ENCODE measurements at regions not wholly inside any gene's neighbourhood (a gene's known extent, or its start where the extent isn't known, plus 50 kb on each side); places are given as distances from the start of the nearest gene placed in this dataset.

- ChIA-PET POLR2A (no interaction called here), CTCF (no interaction called here)
- no peak overlapping the region for H3K27ac Mint-ChIP-seq
- no peak for DNase-seq
- intact Hi-C loops (cut with micrococcal nuclease) = loop anchor here (10.0 kb wide), 1 partner anchor 309 kb away; the partner anchor contains the start of gene SDK2
- no peaks in the 10 kb centered on the region for H3K36me3 Mint-ChIP-seq (ENCODE audit: low read depth)
- peaks cover 8% of the 10 kb centered on the region for H3K27me3 Mint-ChIP-seq
- ATAC-seq = no peak
- no peaks in the 10 kb centered on the region for H3K9me3 Mint-ChIP-seq
- no peaks in the 10 kb centered on the region for H3K4me1 Mint-ChIP-seq (ENCODE audit: low read depth)
- TF ChIP-seq CTCF (IDR thresholded peaks at IDR 0.05) = no peak
- H3K4me3 Mint-ChIP-seq = no peak overlapping the region
Measured at GRCh38 chr17:73953206-73954033, 250.1 kb upstream of the RPL38 start.

DNA sequence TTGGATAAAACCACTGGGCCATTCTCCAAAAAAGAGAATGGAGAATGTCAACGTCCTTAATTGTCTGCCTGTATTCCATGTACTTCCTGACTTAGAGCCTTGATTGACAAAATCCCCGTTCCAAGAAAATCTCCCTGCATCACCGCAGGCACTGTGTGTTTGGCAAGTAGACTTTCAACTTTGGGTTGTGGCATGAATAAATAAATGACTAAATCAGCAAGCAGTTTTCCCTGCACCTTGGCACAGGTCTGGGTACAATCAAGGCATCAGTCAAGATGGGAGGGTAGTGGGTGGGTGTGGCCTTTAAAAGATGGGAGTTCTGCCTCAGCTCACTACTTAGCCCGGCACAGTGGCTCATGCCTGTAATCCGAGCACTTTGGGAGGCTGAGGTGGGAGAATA is 248.5 kb upstream of the RPL38 start:
- ChIA-PET POLR2A (no interaction called here), CTCF (no interaction called here)
- TF ChIP-seq CTCF (IDR thresholded peaks at IDR 0.05) = no peak
- Mint-ChIP-seq H3K36me3 (ENCODE audit: low read depth) (no peaks in the 10 kb centered on the region), H3K9me3 (no peaks in the 10 kb centered on the region), H3K27me3 (peaks cover 8% of the 10 kb centered on the region), H3K27ac (no peak overlapping the region), H3K4me1 (ENCODE audit: low read depth) (no peaks in the 10 kb centered on the region), H3K4me3 (no peak overlapping the region)
- ATAC-seq = no peak
- intact Hi-C loops (cut with micrococcal nuclease) = loop anchor here (10.0 kb wide), 1 partner anchor 310 kb away; the partner anchor contains the start of gene SDK2
- DNase-seq = no peak

DNA sequence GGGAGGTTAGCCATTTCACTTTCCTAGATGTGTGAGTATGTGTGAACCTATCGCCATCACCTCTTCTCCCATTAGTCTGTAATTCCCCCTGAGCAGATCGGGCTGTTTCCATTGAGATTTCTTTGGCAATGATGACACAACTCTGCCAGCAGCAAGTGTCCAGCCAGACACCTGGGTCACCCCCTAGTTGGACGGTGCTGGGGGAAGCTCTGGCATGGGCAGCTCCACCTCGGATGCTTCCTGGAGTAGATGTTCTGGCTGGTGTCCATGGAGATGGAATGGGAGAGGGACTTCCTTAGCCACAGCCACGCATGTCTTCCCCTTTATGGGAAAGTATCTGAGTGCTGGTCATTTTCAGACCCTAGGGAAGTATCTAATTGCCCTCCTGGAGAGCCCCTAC is 247.9 kb upstream of the RPL38 start:
- intact Hi-C loops (cut with micrococcal nuclease) = loop anchor here (10.0 kb wide), 1 partner anchor 311 kb away; the partner anchor contains the start of gene SDK2
- H3K9me3 Mint-ChIP-seq = peaks cover 4% of the 10 kb centered on the region
- ATAC-seq (no peak), DNase-seq (no peak)
- ChIA-PET CTCF (interaction anchor here (0.9 to 2.0 kb wide), 3 partner anchors 8 to 526 kb away, joined by 3 to 7 read pairs (median 4); no protein-coding TSS in a partner anchor), POLR2A (no interaction called here)
- no peak for TF ChIP-seq CTCF (IDR thresholded peaks at IDR 0.05)
- H3K4me1 Mint-ChIP-seq (ENCODE audit: low read depth) = no peaks in the 10 kb centered on the region
- H3K27ac Mint-ChIP-seq = no peak overlapping the region
- H3K27me3 Mint-ChIP-seq = peaks cover 8% of the 10 kb centered on the region
- H3K4me3 Mint-ChIP-seq = no peak overlapping the region
- no peaks in the 10 kb centered on the region for H3K36me3 Mint-ChIP-seq (ENCODE audit: low read depth)

- Mint-ChIP-seq H3K36me3 (ENCODE audit: low read depth) (no peaks in the 10 kb centered on the region), H3K9me3 (peaks cover 4% of the 10 kb centered on the region), H3K27me3 (peaks cover 8% of the 10 kb centered on the region), H3K4me1 (ENCODE audit: low read depth) (no peaks in the 10 kb centered on the region), H3K27ac (no peak overlapping the region), H3K4me3 (no peak overlapping the region)
- intact Hi-C loops (cut with micrococcal nuclease) = loop anchor here (10.0 kb wide), 1 partner anchor 311 kb away; the partner anchor contains the start of gene SDK2
- ChIA-PET POLR2A (no interaction called here), CTCF (interaction anchor here (0.7 to 2.0 kb wide), 4 partner anchors 8 to 526 kb away, joined by 3 to 7 read pairs (median 4); no protein-coding TSS in a partner anchor)
- TF ChIP-seq CTCF (IDR thresholded peaks at IDR 0.05) = no peak
- DNase-seq = no peak
- no peak for ATAC-seq
Measured at GRCh38 chr17:73956169-73956568, 247.3 kb upstream of the RPL38 start.

Measured in activated CD8-positive, alpha-beta T cell treated with anti-CD3 and anti-CD28 coated beads for 36 hours (primary cell).